Neural progenitor cell (in vitro differentiated cells): ENCODE measurements at regions not wholly inside any gene's neighbourhood (a gene's known extent, or its start where the extent isn't known, plus 50 kb on each side); places are given as distances from the start of the nearest gene placed in this dataset.

Experiments
- DNase-seq: peaks from one replicate; pipeline ENCODE4 v3.0.0-alpha.2; 2016; ENCODE audit warnings: low spot score
- H2AFZ ChIP-seq: fragments of 200-600 bp; sonication (generic); replicated peaks from 2 replicates; pipeline ENCODE4 v1.6.1; 2016; ENCODE audit warnings: antibody characterized with exemption
- H3F3A ChIP-seq: fragments of 200-600 bp; sonication (generic); 2 replicates; pipeline ENCODE4 v1.6.1; 2016; ENCODE audit warnings: antibody characterized with exemption, low read depth
- H3K27ac ChIP-seq: fragments of 200-600 bp; sonication (generic); 2 replicates; pipeline ENCODE4 v1.5.1; 2016; ENCODE audit warnings: mild to moderate bottlenecking
- H3K27me3 ChIP-seq: fragments of 200-600 bp; sonication (generic); 2 replicates; pipeline ENCODE4 v1.6.1; 2016; ENCODE audit warnings: mild to moderate bottlenecking, moderate library complexity
- H3K36me3 ChIP-seq: fragments of 200-600 bp; sonication (generic); 2 replicates; pipeline ENCODE4 v1.5.1; 2016
- H3K4me1 ChIP-seq: fragments of 200-600 bp; sonication (generic); 2 replicates; pipeline ENCODE4 v1.6.1; 2016; ENCODE audit warnings: mixed run types
- H3K4me2 ChIP-seq: fragments of 200-600 bp; sonication (generic); 2 replicates; pipeline ENCODE4 v1.6.1; 2016
- H3K4me3 ChIP-seq: fragments of 200-600 bp; sonication (generic); 2 replicates; pipeline ENCODE4 v1.5.1; 2016
- H3K79me2 ChIP-seq: fragments of 200-600 bp; sonication (generic); 2 replicates; pipeline ENCODE4 v1.6.1; 2016; ENCODE audit warnings: low read depth
- H3K9ac ChIP-seq: fragments of 200-600 bp; sonication (generic); 2 replicates; pipeline ENCODE4 v1.6.1; 2016
- H3K9me3 ChIP-seq: fragments of 200-600 bp; sonication (generic); 2 replicates; pipeline ENCODE4 v1.5.1; 2016; ENCODE audit warnings: low read depth
- H4K20me1 ChIP-seq: fragments of 200-600 bp; sonication (generic); 2 replicates; pipeline ENCODE4 v1.6.1; 2016; ENCODE audit warnings: low read depth
- H3K27ac Mint-ChIP-seq: 3 replicates; pipeline ENCODE4 v1.8.0; 2021; ENCODE audit warnings: mixed read lengths
- H3K27me3 Mint-ChIP-seq: 2 replicates; pipeline ENCODE4 v1.8.0; 2022; ENCODE audit warnings: low read depth, mild to moderate bottlenecking, inconsistent platforms, moderate library complexity, mixed read lengths; ENCODE audit not compliant: insufficient read depth
- H3K36me3 Mint-ChIP-seq: 3 replicates; pipeline ENCODE4 v1.8.0; 2021; ENCODE audit warnings: mixed read lengths
- H3K4me1 Mint-ChIP-seq: 3 replicates; pipeline ENCODE4 v1.8.0; 2021; ENCODE audit warnings: mixed read lengths
- H3K4me3 Mint-ChIP-seq: 3 replicates; pipeline ENCODE4 v1.8.0; 2021; ENCODE audit warnings: mild to moderate bottlenecking, moderate library complexity, mixed read lengths
- H3K9me3 Mint-ChIP-seq: 3 replicates; pipeline ENCODE4 v1.8.0; 2020; ENCODE audit warnings: mixed read lengths
- CTCF ChIP-seq: fragments of 200-600 bp; sonication (generic); IDR thresholded peaks from 2 replicates; pipeline ENCODE4 v1.5.1; 2017; ENCODE audit warnings: antibody characterized with exemption, mild to moderate bottlenecking
- EZH2 ChIP-seq: fragments of 200-600 bp; sonication (generic); IDR thresholded peaks from 2 replicates; pipeline ENCODE4 v1.6.1; 2017; ENCODE audit warnings: antibody characterized with exemption, mild to moderate bottlenecking, moderate library complexity
- EZH2phosphoT487 ChIP-seq: fragments of 200-600 bp; sonication (generic); IDR thresholded peaks from 2 replicates; pipeline ENCODE4 v1.6.1; 2017; ENCODE audit warnings: antibody characterized with exemption

GRCh38 chr11:128298271-128298670 lies 289.1 kb downstream of the ETS1 start:
- Histone ChIP-seq H3K4me1 (no peaks in the 10 kb centered on the region), H3K36me3 (no peaks in the 10 kb centered on the region), H3K4me2 (no peak overlapping the region), H3K79me2 (no peaks in the 10 kb centered on the region), H3F3A (no peaks in the 10 kb centered on the region), H3K9ac (no peak overlapping the region), H2AFZ (no peak overlapping the region), H3K27me3 (no peaks in the 10 kb centered on the region), H3K27ac (no peak overlapping the region), H4K20me1 (no peaks in the 10 kb centered on the region), H3K4me3 (no peak overlapping the region), H3K9me3 (no peaks in the 10 kb centered on the region)
- H3K9me3 Mint-ChIP-seq = no peaks in the 10 kb centered on the region
- no peak for TF ChIP-seq EZH2phosphoT487
- no peak for TF ChIP-seq CTCF
- TF ChIP-seq EZH2 = no peak
- H3K4me1 Mint-ChIP-seq = peaks cover 18% of the 10 kb centered on the region
- H3K27ac Mint-ChIP-seq = no peak overlapping the region
- H3K27me3 Mint-ChIP-seq = peaks cover 3% of the 10 kb centered on the region
- DNase-seq = no peak
- peaks cover 3% of the 10 kb centered on the region for H3K36me3 Mint-ChIP-seq
- H3K4me3 Mint-ChIP-seq = no peak overlapping the region

- Mint-ChIP-seq H3K36me3 (peaks cover 3% of the 10 kb centered on the region), H3K27me3 (peaks cover 3% of the 10 kb centered on the region), H3K4me1 (peaks cover 22% of the 10 kb centered on the region), H3K4me3 (no peak overlapping the region), H3K9me3 (no peaks in the 10 kb centered on the region), H3K27ac (no peak overlapping the region)
- Histone ChIP-seq H3K27ac (no peak overlapping the region), H3K4me3 (no peak overlapping the region), H3K79me2 (no peaks in the 10 kb centered on the region), H3K4me1 (no peaks in the 10 kb centered on the region), H3K4me2 (no peak overlapping the region), H3F3A (no peaks in the 10 kb centered on the region), H3K9me3 (no peaks in the 10 kb centered on the region), H3K9ac (no peak overlapping the region), H2AFZ (no peak overlapping the region), H4K20me1 (no peaks in the 10 kb centered on the region), H3K36me3 (no peaks in the 10 kb centered on the region), H3K27me3 (no peaks in the 10 kb centered on the region)
- TF ChIP-seq EZH2phosphoT487 (no peak), CTCF (no peak), EZH2 (no peak)
- DNase-seq = no peak
These were observed 289.6 kb downstream of the ETS1 start for GRCh38 chr11:128297805-128298204.

DNA sequence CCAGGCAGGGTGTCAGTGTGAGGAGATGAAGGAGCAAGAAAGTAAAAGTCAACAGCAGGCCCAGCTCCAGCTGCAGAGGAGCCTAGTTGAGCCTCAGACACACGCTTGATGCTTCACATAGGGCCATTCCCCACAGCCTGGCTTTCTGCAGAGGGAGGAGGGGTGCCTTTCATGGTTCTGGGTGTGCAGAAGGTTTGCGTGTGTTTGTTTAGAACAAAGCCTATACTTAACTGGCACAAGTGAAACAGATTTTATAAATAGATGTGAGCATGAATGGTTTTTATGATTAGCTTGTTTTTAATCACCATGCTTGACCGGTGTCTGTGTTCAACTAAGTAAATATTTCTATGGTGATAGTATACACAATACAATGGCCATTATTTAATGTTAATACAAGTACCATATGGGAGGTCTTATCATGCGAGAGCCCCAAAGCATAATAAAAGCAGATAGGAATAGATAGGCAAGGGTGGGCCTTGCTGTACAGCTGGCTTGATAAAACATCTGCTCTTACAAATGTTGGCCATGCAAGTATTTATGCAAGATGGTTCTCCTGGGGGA lies 290.2 kb downstream of the ETS1 start:
- Histone ChIP-seq H4K20me1 (no peaks in the 10 kb centered on the region), H3F3A (no peaks in the 10 kb centered on the region), H3K4me3 (no peak overlapping the region), H3K4me1 (no peaks in the 10 kb centered on the region), H3K36me3 (no peaks in the 10 kb centered on the region), H2AFZ (no peak overlapping the region), H3K9ac (no peak overlapping the region), H3K9me3 (no peaks in the 10 kb centered on the region), H3K27ac (no peak overlapping the region), H3K27me3 (no peaks in the 10 kb centered on the region), H3K79me2 (no peaks in the 10 kb centered on the region), H3K4me2 (no peak overlapping the region)
- H3K9me3 Mint-ChIP-seq = no peaks in the 10 kb centered on the region
- H3K36me3 Mint-ChIP-seq = peaks cover 3% of the 10 kb centered on the region
- no peak overlapping the region for H3K4me3 Mint-ChIP-seq
- no peak for DNase-seq
- peaks cover 5% of the 10 kb centered on the region for H3K27me3 Mint-ChIP-seq
- peaks cover 22% of the 10 kb centered on the region for H3K4me1 Mint-ChIP-seq
- TF ChIP-seq EZH2 (no peak), CTCF (no peak), EZH2phosphoT487 (no peak)
- H3K27ac Mint-ChIP-seq = no peak overlapping the region
